ENCODE measurements at regions not wholly inside any gene's neighbourhood (a gene's known extent, or its start where the extent isn't known, plus 50 kb on each side); places are given as distances from the start of the nearest gene placed in this dataset.

DNA sequence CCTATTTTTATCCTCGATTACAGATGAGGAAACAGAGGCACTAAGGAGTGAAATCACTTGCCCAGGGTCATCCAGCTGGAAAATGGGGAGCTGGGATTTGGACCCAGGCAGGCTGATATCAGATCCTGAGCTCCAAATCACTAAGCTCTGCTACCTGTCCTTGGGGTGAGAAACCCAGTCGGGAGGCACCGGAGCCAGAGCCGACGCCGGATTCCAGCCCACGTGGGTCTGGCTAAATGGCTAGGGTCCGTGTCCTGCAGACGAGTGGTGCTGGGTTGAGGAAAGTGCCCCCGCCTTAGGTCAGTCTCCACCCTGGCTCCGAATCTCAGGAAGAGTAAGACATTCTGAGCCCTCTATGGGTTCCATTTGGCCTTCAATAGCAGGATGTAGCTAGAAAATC is 61.3 kb upstream of the GGTA1 start:
- WGBS, 2 donors = 84 to 85% methylated on average over 11 of the region's 11 CpGs
- H3K36me3 ChIP-seq = no peaks in the 10 kb centered on the region
- ATAC-seq (no peak), DNase-seq (no peak)
- H3K4me1 ChIP-seq = peaks cover 12 to 43% (median 29%) of the 10 kb centered on the region in 9 donors
- H3K4me3 ChIP-seq = no peak overlapping the region
- H3K27ac ChIP-seq = peak overlapping the region in 1 of 10 donors; percentile 8
- H3K9me3 ChIP-seq = no peaks in the 10 kb centered on the region
- H3K27me3 ChIP-seq = no peaks in the 10 kb centered on the region
- TF ChIP-seq CTCF (IDR thresholded peaks at IDR 0.05) = no peak
- intact Hi-C loops (cut with DNase I) = loop anchor here in 3 of 10 donors (5.0 kb wide), 2 partner anchors 36 to 46 kb away; no protein-coding TSS in a partner anchor

GRCh38 chr9:121561385-121562222 is 62.0 kb upstream of the GGTA1 start:
- WGBS, 2 donors = 91 to 92% methylated on average over 7 of the region's 7 CpGs

DNA sequence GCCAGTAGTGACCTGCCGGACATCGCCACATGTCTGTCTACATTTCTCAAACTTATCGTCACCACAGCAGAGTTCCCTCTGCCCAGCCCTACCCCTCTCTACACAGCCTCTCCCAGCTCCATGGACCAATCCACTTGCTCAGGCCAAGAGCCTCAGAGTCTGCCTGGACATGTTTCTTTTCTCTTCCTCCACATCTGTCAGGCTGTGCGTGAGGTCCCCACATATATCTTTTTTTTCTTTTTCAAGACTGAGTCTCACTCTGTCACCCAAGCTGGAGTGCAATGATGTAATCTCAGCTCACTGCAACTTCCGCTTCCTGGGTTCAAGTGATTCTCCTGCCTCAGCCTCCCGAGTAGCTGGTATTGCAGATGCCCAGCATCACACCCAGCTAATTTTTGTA is 62.7 kb upstream of the GGTA1 start:
- intact Hi-C loops (cut with DNase I) = loop anchor here in 3 of 10 donors (5.0 kb wide), 2 partner anchors 35 to 45 kb away; no protein-coding TSS in a partner anchor
- no peak for TF ChIP-seq CTCF (IDR thresholded peaks at IDR 0.05)
- Histone ChIP-seq H3K4me1 (peaks cover 15 to 43% (median 28%) of the 10 kb centered on the region in 9 donors), H3K27ac (no peak overlapping the region), H3K9me3 (no peaks in the 10 kb centered on the region), H3K36me3 (no peaks in the 10 kb centered on the region), H3K4me3 (no peak overlapping the region), H3K27me3 (no peaks in the 10 kb centered on the region)
- no peak for ATAC-seq
- WGBS, 2 donors = 90 to 92% methylated on average over 6 of the region's 6 CpGs
- DNase-seq = no peak

More at GRCh38 chr9:121561385-121562222, 62.0 kb upstream of the GGTA1 start:
- ATAC-seq (no peak), DNase-seq (no peak)
- intact Hi-C loops (cut with DNase I) = loop anchor here in 3 of 10 donors (5.0 kb wide), 2 partner anchors 36 to 46 kb away; no protein-coding TSS in a partner anchor
- peak in 2 of 9 donors; percentile 10 to 11 for TF ChIP-seq CTCF (IDR thresholded peaks at IDR 0.05)
- Histone ChIP-seq H3K27me3 (no peaks in the 10 kb centered on the region), H3K36me3 (no peaks in the 10 kb centered on the region), H3K27ac (peak overlapping the region in 1 of 10 donors; percentile 8), H3K4me1 (peaks cover 14 to 43% (median 28%) of the 10 kb centered on the region in 9 donors), H3K4me3 (no peak overlapping the region), H3K9me3 (no peaks in the 10 kb centered on the region)

GRCh38 chr9:121563425-121563824 is 63.8 kb upstream of the GGTA1 start:
- Histone ChIP-seq H3K27me3 (no peaks in the 10 kb centered on the region), H3K4me1 (peaks cover 13 to 43% (median 28%) of the 10 kb centered on the region in 9 donors), H3K4me3 (no peak overlapping the region), H3K36me3 (no peaks in the 10 kb centered on the region), H3K27ac (no peak overlapping the region), H3K9me3 (no peaks in the 10 kb centered on the region)
- TF ChIP-seq CTCF (IDR thresholded peaks at IDR 0.05) = no peak
- DNase-seq (no peak), ATAC-seq (no peak)
- 94 to 95% methylated on average over 8 of the region's 8 CpGs for WGBS, 2 donors
- intact Hi-C loops (cut with DNase I) = loop anchor here in 3 of 10 donors (5.0 kb wide), 2 partner anchors 34 to 44 kb away; no protein-coding TSS in a partner anchor
